GM13976 (cell line): ENCODE measurements at regions not wholly inside any gene's neighbourhood (a gene's known extent, or its start where the extent isn't known, plus 50 kb on each side); places are given as distances from the start of the nearest gene placed in this dataset.

Source experiments
- DNase-seq: peaks from one replicate; pipeline ENCODE4 v3.0.0; 2012; ENCODE audit warnings: low spot score
- CTCF ChIP-seq: IDR thresholded peaks from 2 replicates; pipeline ENCODE4 v1.5.1; 2012; ENCODE audit warnings: borderline replicate concordance, mild to moderate bottlenecking; ENCODE audit not compliant: insufficient read depth; ENCODE audit errors: extremely low read depth, missing control alignments, control extremely low read depth
- in situ Hi-C: fragments of 300-500 bp; cut with MboI; formaldehyde crosslinking; loops from one replicate; pipeline ENCODE4 v1.12.0; 2022; ENCODE audit warnings: low sequenced_read_pairs, mixed read lengths, inconsistent platforms; ENCODE audit not compliant: unreplicated experiment

- no peak for TF ChIP-seq CTCF
- DNase-seq: no peak
- in situ Hi-C loops: loop anchor here (25.0 kb wide), 1 partner anchor 687 kb away; no protein-coding TSS in a partner anchor
These were observed 194.0 kb downstream of the NDFIP2 start for GRCh38 chr13:79674765-79675515.

GRCh38 chr13:79673993-79674377 lies 193.0 kb downstream of the NDFIP2 start:
- TF ChIP-seq CTCF: no peak
- DNase-seq: no peak
- in situ Hi-C loops: no loop called here

- in situ Hi-C loops: no loop called here
- DNase-seq: no peak
- no peak for TF ChIP-seq CTCF
These were observed 192.5 kb downstream of the NDFIP2 start for GRCh38 chr13:79673310-79673992.

GRCh38 chr13:79671420-79671819 lies 190.5 kb downstream of the NDFIP2 start:
- in situ Hi-C loops: no loop called here
- no peak for TF ChIP-seq CTCF
- no peak for DNase-seq

- DNase-seq: no peak
- TF ChIP-seq CTCF: no peak
- in situ Hi-C loops: no loop called here
These were observed 187.3 kb downstream of the NDFIP2 start for GRCh38 chr13:79668201-79668752.

- DNase-seq: no peak
- in situ Hi-C loops: no loop called here
- TF ChIP-seq CTCF: no peak
These were observed 186.8 kb downstream of the NDFIP2 start for GRCh38 chr13:79667771-79668170.
